HepG2 (cell line): ENCODE measurements at regions not wholly inside any gene's neighbourhood (a gene's known extent, or its start where the extent isn't known, plus 50 kb on each side); places are given as distances from the start of the nearest gene placed in this dataset.

ENCODE experiments used
- CTCF ChIP-seq: sonication (generic); formaldehyde crosslinking; IDR thresholded peaks from 2 replicates; pipeline ENCODE4 v1.5.0; 2020; ENCODE audit warnings: mild to moderate bottlenecking, missing genetic modification reagents, moderate library complexity
- EZH2 ChIP-seq: conservative IDR thresholded peaks from 2 replicates; pipeline ENCODE4 v1.6.1; 2012; ENCODE audit warnings: mild to moderate bottlenecking, low read depth, low read length, moderate library complexity
- GLI4 ChIP-seq: sonication (generic); formaldehyde crosslinking; IDR thresholded peaks from 2 replicates; pipeline ENCODE4 v1.5.1; 2020; ENCODE audit warnings: missing genetic modification reagents, mild to moderate bottlenecking, moderate library complexity, borderline replicate concordance
- REST ChIP-seq, 2 experiments: IDR thresholded peaks; 2 replicates each; pipeline ENCODE4 v1.6.1; 2011 to 2012; ENCODE audit warnings: low read length in 2 of 2, borderline replicate concordance in 1 of 2, low read depth in 1 of 2, mild to moderate bottlenecking in 1 of 2, moderate library complexity in 1 of 2
- ZNF777 ChIP-seq: sonication (generic); formaldehyde crosslinking; IDR thresholded peaks from 2 replicates; pipeline ENCODE4 v1.4.0; 2020; ENCODE audit warnings: missing genetic modification reagents

- no peak for TF ChIP-seq EZH2
- no peak for TF ChIP-seq GLI4 (CRISPR knock-in tag)
- no peak for TF ChIP-seq CTCF (CRISPR knock-in tag)
- no peak for TF ChIP-seq REST (IDR thresholded peaks at IDR 0.05; ENCODE audit: borderline replicate concordance in 1 of 2, low read depth in 1 of 2, low read length in 2 of 2)
- no peak for TF ChIP-seq ZNF777 (CRISPR knock-in tag)
Measured at GRCh38 chr1:239539051-239539450, 152.7 kb downstream of the CHRM3 start.
